ENCODE measurements at regions not wholly inside any gene's neighbourhood (a gene's known extent, or its start where the extent isn't known, plus 50 kb on each side); places are given as distances from the start of the nearest gene placed in this dataset.
A peak's percentile ranks its signal among the peaks of the same experiment; 100 is the strongest.

DNA sequence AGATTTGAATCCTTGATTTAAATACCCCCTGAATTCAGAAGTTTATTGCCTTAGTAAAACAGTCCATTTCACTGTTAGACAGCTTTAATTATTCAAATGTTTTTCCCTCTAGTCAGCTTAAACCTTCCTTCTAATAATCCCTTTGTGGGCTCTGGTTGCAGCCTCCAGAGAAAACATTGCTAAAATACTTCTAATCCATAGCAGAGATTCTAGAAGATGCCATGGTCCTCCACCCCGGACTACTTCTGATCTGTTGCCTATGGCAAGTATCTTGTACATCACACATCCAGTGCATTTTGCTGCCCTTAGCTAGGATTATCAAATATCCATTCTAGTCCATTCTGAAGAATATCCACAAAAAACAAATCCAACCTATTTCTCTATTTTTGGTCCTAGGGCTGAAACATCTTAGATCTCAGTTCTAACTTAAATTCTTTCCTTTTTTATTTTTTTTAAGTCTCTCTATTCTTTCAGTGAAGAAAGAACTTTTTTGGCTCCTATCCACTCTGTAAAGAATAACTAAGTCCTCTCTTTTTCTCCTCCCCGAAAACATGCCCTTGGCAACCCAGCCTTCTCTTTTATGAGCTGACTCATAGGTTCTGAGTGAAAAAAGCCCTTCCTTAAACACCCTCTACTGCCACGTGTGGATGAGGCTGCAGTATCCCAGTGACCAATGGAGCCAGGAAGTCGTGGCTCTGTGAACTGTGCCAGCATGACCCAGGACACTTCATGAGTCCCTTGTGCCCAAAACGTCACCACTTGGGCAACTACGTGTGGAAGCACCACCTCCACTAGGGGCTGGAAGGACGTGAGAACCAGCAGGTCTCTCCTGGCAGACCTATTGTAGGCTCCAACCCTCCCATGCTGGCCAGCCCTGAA is 349.8 kb downstream of the TNS1 start:
- DNase-seq = no peak

DNA sequence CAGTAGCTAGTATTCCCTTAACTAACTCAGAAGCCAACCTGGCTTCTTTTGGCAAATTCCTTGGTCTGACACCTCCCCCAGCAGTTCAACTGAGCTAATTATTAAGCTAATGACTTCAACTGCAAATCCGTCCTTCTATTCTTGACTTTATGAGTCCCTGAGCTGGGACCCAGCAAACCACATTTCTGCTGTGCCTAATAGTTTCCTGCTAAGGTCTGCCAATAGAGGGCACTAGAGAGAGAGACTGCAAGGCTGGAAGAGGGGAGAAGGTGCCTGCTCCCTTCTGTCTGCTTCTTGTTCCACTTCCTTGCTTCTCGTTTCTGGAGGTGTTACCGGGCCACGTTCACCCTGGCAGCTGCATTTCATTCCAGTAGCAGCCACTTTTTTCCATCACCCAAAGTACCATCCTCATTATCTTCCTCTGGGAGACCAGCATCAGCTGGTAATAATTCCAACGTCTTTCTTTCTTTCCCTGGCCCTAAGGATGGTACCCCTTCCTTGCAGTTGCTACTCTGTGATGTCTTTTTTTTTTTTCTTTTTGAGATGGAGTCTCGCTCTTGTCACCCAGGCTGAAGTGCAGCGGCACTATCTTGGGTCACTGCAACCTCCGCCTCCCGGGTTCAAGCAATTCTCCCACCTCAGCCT is 352.0 kb downstream of the TNS1 start:
- DNase-seq = peak; percentile 10

DNA sequence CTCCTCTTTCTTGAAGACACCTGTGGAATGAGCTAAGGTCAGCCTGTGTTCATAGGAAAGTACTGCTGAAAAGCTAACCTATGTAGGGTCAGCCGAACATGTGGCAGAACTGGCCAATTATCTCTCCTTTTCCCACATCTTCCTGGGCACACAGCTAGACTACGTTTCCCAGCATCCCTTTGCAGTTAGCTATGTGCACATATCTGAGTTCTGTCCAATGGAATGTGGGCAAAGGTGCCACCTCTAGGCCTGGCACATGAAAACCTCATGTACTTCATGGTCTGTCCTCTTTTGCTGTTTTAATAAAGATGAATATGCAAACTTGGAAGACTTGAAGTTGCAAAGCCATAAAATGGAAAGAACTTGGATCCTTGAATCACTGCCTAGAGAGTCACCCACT is 352.6 kb downstream of the TNS1 start:
- DNase-seq = no peak

DNA sequence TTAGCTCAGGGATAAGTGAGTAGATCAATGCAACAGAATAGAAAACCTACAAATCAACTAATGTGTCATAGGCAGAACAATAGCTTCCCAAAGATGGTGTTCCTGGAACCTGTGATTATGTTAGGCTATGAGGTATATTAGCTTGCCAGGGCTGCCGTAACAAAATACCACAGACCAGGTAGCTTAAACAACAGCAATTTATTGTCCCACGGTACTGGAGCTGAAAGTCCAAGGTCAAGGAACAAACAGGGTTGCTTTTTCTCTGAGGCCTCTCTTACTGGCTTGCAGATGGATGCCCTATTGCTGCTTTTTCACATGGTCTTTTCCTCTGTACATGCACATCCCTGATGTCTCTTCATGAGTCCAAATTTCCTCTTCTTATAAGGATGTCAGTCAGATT is 354.9 kb downstream of the TNS1 start:
- no peak for DNase-seq

DNA sequence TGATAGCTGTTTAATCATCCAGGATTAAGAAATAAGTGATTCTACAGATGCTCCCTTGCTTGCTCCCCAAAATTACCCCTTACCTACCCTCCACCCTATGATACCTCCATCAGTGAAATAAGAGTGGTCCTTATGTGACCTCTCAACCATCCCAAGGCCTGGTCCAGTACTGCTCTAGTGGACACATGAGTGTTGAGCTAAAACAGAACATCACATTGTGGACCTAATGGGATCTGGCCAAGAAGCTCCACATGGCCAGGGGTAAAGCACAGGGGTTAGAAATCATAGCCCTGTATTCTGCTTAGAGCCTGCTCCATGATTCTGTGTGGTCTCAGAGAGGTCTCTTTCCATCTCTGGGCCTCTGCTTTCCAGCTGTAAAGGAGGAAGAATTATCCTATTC is 355.6 kb downstream of the TNS1 start:
- DNase-seq = no peak

DNA sequence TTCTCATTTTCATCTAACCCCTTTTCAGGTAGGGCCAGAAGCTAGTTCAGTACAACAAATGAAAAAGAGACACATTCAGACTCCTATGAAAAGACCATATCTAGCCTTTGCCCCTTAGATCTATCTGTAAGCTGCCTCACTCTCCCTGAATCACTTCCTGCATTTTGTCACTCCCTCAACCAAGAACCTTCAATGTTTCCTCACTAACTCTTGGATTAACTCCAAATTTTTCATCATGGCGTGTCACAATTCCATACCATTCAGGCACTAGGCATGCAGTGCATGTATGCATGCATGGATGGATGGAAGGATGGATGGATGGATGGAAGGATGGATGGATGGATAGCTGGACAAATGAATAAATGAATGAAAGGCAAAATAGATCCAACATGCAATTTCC is 356.9 kb downstream of the TNS1 start:
- DNase-seq = no peak

DNA sequence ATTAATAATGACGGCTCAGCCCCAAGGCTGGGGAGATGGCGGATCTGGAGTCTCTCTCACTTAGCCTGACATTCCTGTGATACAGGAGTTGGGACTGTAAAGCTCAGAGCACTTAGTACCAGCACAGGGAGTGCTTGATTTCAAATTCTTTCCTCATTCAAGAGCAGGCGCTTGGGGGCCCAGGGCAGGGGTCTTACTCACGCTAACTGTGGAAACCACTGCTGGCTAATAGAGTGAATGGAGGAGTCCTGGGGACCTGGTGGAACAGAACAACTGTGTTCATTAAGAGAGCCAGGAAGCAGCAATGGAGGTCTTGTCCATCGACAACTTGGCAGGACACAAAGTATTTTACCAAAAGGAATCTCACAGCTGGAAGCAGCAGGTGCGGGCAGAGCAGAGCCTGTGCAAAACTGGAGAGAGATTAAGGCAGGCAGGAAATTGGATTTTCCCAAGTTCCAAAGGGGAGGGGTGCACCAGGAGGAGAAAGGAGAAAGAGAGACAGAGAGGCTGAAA is 358.9 kb downstream of the TNS1 start:
- no peak for DNase-seq

DNA sequence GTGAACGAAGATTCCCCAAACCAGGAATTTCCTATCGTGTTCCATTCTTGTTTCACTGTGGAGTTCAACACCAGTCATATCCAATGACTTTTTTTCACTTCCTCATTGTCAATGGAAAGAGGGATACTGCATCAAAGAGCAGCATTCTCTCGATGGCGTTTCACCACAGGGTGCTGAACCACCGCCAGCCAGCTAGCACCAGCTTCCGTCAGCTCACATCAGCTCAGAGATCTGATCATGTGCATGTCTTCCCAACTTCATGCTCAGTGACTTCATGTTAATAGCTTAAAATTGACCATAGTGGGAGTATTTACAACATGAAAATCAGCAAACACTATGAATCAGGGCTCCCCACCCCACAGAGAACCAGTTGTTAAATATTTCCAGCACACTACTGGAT is 359.9 kb downstream of the TNS1 start:
- no peak for DNase-seq

DNA sequence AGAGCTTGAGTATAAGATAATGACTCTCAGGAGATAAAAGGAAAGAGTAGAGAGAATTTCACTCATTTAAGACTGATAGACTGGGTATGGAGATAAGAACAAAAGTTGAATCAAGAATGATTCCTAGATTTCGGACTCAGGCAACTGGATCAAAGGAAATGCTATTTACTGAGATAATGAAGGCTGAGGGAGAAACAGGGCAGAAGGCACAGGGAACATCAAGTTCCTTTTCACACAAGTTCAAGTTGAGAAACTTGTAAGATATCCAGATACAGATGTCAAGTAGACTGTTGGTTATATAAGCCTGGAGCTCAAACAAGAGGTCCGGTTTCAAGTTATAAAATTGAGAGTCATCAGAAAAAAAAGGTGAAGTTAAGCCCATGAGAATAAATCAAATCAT is 360.8 kb downstream of the TNS1 start:
- no peak for DNase-seq

DNA sequence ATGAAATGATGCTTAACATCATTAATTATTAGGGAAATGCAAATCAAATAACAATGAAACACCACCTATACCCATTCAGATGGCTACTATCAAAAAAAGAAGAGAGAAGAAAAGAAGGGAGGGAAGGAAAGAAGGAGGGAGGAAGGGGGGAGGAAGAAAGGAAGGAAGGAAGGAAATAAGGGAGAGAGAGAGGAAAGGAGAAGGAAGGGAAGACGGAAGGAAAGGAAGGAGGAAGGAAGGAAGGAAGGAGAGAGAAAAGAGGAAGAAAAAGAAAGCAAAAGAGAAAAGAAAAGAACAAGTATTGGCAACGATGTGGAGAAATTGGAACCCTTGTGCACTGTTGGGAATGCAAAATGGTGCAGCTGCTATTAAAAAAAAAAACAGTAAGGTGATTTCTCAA is 363.3 kb downstream of the TNS1 start:
- DNase-seq = no peak

DNA sequence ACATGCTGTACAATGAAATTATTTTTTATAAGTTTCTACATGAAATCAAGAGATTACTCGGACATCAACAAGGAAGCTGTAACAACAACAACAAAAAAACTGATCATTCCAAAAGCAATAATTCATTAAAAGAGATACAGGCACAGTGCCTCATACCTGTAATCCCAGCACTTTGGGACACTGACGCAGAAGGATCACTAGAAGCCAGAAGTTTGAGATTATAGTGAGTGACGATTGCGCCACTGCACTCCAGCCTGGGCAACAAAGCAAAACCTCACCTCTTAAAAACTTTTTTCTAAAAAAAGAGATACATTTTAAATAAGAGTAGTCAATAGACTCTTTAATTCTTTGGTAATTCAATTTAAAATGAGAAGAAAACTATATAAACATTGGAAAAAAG is 364.3 kb downstream of the TNS1 start:
- no peak for DNase-seq

DNA sequence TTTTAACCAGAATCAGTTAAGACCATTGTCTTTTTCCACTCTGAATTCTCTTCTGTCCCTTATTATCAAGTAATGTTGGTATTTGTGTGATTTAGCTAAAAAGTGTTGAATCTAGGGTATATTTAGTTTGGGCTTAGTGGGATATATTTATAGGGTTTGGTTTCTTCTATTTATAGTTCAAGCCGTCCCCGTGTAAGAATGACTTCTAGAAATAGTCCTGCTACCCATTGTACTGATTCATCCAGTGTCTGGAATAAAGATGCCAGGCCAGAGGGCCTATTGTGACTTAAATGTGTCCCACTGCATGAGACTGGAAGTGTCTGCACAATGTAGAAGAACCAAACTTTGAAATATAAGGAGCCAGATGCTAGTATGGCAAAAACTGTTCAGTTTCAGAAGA is 364.8 kb downstream of the TNS1 start:
- DNase-seq = no peak

DNA sequence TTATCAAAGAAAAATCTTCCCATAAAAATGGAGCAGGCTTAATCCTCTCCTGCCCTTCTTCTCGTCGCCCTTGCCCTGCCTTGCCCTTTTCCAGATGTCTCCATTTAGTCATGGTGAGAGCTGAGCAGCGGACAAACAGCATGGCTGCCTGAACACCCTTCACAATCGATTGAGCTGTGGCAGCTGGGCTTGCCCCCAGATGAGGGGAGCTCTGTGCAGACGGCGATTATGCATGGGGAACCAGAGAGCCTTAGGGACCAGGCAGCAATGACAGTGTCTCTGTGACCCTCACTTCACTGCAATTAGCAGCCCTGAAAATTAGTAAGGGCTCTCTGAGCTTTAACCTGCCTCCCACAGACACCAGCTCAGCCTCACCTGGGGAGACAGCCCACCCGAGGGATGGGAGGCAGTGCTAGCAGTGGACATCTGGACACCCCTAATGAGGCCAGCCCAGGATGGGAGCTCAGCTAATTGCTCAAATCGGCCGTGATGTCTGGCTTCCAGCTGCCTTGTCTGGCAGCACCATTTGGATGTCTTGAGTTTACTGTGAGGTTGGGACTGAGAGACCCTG is 365.7 kb downstream of the TNS1 start:
- no peak for DNase-seq

DNA sequence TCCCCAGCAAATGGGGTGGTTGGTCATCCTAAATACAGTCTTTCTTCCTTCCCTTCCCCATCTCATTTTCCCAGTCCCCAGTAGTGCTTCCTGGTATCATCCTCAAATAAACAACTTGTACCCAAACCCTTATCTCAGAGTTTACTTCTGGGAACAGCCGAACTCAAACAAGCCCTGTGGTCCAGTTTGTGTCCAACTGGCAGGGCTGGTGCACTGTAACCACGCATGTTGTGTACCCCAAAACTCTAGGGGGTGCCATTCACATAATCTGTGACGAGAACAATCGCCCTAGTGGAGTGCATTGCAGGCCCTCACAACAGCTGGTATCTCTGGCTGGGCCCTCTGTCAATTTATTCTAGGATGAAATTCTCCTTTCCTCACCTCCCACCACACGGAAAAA is 366.2 kb downstream of the TNS1 start:
- DNase-seq = no peak

DNA sequence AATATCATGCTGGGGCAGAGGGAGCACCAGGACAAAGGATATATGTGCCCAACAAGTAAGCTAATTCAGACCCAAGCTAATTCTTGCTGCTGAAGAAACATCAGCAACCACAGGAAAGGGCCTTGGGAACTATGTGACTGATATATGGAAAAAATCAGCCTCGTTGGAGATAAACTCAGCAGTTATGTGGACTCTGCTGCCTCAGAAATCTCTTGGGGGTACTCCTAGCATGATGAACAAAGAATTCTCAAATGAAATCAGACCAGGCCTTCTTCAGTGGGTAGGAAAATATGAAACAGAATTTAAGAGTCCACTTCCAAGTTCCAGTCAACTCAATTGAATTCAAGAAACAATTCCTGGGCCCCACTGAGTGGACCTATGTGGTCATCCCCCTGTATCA is 367.9 kb downstream of the TNS1 start:
- no peak for DNase-seq

DNA sequence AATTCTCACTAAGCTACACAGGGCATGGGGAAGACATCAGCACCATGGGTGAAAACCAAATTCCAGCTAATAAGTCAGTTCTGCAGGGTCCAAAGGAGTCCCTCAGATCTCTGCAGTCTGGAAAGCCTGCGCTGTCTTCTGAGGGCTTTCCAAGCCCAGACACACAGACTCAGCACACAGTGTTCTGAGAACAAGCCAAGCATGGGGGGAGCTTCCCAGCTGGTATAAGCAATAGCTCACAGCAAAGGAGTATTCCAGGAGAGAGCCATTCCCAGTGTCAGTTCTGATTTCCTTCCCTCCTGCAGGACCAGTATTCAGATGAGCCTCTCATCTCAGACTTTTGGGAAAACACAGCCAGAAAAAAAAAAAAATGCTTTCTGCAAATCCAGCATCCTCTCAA is 370.8 kb downstream of the TNS1 start:
- no peak for DNase-seq

DNA sequence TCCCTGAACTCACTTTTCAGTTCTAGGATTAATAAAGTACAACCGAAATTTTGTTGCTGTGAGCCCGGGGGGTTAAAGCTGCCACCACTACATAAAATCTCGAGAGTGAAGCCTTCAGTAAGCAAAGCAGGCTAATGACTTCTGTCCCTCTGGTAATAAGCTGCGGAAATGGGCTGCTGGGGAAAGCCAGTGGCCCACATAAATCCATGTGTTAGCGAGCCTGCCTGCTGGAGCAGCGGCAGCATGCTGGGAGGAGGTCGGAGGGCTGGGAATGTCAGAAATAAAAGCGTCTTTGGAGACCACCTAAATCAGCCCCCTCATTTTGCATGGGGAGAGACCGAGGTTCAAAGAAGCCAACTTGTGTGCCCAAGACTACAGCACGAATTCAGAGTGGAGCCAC is 371.7 kb downstream of the TNS1 start:
- no peak for DNase-seq

DNA sequence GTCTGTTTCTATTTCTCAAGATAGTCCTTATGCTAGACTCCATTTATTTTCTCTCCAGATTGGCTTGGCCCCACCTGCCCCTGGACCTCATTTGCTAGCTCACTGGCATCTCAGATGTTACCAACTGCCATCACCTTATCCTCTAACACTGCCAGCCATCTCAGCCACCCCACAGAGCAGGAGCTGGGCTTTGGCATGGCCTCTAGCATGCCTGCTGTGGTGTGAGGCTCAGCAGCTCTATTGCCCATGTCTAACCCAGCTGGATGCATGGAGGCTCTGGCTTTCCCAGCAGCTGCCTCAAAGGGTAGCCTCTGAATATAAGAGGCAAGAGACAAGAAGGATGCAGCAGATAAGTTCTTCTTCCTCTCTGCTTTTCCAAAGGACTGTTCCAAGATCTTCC is 373.4 kb downstream of the TNS1 start:
- DNase-seq = no peak

DNA sequence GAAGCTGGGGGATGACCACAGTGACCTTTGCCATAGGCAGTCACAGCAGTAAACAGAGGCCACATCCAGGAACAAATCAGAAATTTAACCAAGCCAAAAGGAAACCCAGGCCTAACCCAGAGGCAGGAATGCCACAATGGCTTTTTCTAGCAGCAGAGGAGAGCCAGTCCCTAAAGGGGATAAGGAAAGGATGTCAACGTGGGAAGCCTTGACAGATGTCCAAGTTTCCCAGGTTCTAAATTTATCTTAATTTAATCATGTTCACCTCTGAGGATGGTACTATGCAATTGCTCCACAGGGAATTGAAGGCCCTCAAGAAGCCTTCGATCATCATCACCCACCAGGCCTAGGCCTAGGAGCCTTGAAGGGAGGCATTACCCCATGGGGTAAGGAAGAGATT is 374.7 kb downstream of the TNS1 start:
- DNase-seq = no peak

DNA sequence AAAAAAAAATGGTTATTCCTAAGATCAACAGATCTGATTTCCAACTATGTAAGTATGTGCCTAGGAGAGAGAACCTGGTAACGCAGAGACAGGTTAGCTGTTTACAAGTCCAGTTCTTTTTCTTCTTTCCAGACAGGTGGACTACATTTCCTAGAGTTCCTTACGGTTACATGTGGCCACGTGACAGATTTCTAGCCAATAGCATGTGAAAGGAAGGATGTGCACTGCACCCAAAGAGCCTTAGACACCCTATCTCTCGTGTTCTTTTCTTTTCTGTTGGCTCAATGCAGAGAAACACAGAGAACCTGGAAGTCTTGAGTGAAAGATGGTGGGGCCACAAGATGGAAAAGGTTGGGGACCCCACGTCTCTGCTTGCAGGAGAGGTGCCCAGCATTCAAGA is 375.9 kb downstream of the TNS1 start:
- DNase-seq = no peak

DNA sequence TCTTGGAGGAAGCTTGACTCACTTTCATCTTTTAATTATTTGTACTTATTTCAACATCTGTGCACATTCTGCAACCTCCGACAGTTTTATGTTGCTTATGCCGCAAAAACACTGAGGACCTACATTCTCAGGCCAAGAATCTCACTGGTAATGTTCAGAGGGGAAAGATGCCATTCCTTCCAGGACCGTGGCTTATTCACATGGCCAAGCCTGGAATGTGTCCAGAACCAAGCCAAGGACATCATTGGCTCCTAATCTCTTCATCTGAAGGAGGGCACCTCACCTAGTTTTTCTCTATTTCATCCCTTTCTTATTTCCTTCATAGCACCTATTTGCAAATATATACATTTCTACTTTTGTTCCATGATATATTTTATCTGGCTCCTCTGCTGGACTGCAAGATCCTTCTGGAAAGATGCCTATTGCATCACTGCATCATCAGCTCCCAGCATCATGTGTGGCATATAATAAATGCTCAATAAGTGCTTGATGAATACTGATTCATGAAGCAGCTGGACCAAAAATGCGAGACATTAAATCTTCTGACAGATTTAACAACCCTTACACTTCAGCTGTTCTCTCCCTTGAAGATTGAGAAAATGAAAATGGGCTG is 377.1 kb downstream of the TNS1 start:
- no peak for DNase-seq

DNA sequence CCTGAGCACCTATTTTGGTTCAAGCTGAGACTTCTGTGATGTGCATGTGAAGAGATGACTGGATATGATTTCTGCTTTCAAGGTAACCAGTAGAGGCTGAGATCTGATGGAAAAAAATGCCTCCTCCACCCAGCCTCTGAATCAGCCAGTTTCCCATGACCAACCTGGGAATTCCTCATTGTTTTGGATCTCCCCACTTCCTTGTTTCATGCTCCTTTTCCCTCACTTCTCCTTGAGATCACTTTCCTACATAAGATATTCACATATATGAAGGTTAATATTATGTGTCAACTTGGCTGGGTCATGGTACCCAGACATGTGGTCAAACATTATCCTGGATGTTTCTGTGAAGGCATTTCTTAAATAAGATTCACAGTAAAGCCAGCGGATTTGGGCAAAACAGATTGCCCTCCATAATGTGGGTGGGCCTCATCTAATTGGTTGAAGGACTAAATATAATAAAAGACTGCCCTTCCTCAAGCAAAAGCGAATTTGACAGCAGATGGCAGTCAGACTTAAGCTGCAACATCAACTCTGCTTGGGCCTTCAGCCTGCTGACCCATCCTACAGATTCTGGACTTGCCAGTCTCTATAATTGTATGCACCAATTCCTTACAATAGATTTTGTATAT is 379.4 kb downstream of the TNS1 start:
- DNase-seq = no peak

All from CD4-positive, alpha-beta T cell treated with Interleukin-17A for 4 hours (primary cell).